K562 (cell line): ENCODE measurements at regions not wholly inside any gene's neighbourhood (a gene's known extent, or its start where the extent isn't known, plus 50 kb on each side); places are given as distances from the start of the nearest gene placed in this dataset.
"Not testable (repeated sequence)": the region's sequence is repeated elsewhere in the genome, so short reads cannot be mapped to it uniquely, and the experiment has no call there.

Source experiments
- ATAC-seq: fragments of 200-7000 bp; cut with Tn5 transposase; 3 replicates; pipeline ENCODE4 v1.9.1; 2020; ENCODE audit warnings: moderate library complexity
- BruUV-seq: library from RNA; stranded (reverse); fragments of 400-500 nt; replicated peaks from 2 replicates; lab custom pipeline; 2021; lab: Mats Ljungman, UMichigan
- CTCF ChIA-PET: fragments of 300-600 bp; formaldehyde crosslinking; extraction: SDS; loops from one replicate; lab custom pipeline; 2021; ENCODE audit warnings: low intra/inter-chr PET ratio; lab: Yijun Ruan, JAX
- POLR2A ChIA-PET: fragments of 300-600, 350-650 bp; sonication (Branson Sonifier 250); formaldehyde crosslinking; extraction: SDS; loops from one replicate; lab custom pipeline; 2021; ENCODE audit warnings: antibody characterized with exemption, inconsistent platforms; lab: Yijun Ruan, JAX
- DNase-seq, 4 experiments: peaks; one replicate each; pipeline versions ENCODE4 v3.0.0 to v3.0.0-alpha.2; 2011 to 2018; ENCODE audit warnings: low spot score in 3 of 4, mixed read lengths in 3 of 4; ENCODE audit errors: extremely low read depth in 1 of 4
- FAIRE-seq: peaks from 2 replicates; lab custom pipeline; 2011; peaks lifted over from hg19 to GRCh38; lab: Jason Lieb, UNC
- H2AFZ ChIP-seq: 2 replicates; pipeline ENCODE4 v1.6.0; 2011; ENCODE audit warnings: low read depth, low read length, control low read depth, inconsistent platforms
- H3K27ac ChIP-seq: fragments of 200-600 bp; 3 replicates; pipeline ENCODE4 v1.8.0; 2011; ENCODE audit warnings: low read depth, mild to moderate bottlenecking, control low read depth, inconsistent platforms, low read length, moderate library complexity, mixed read lengths; ENCODE audit errors: extremely low read depth
- H3K27me3 ChIP-seq, 2 experiments: fragments of 300-600 bp in 1 of 2; 2 replicates in 1 of 2; 3 replicates in 1 of 2; pipeline versions ENCODE4 v1.6.0 to v1.8.0; 2011; ENCODE audit warnings: inconsistent platforms in 2 of 2, low read length in 2 of 2, mild to moderate bottlenecking in 1 of 2, mixed read lengths in 1 of 2, moderate library complexity in 1 of 2; ENCODE audit not compliant: control insufficient read depth in 2 of 2, insufficient read depth in 2 of 2
- H3K36me3 ChIP-seq: fragments of 300-600 bp; 3 replicates; pipeline ENCODE4 v1.8.0; 2011; ENCODE audit warnings: mild to moderate bottlenecking, low read length, inconsistent platforms; ENCODE audit not compliant: control insufficient read depth, insufficient read depth
- H3K4me1 ChIP-seq, 2 experiments: fragments of 200-600 bp in 1 of 2; replicated peaks in 1 of 2; 2 replicates in 1 of 2; 3 replicates in 1 of 2; pipeline versions ENCODE4 v1.5.1 to v1.8.0; 2011; ENCODE audit warnings: inconsistent platforms in 2 of 2, low read length in 2 of 2, mild to moderate bottlenecking in 1 of 2, mixed read lengths in 1 of 2, moderate library complexity in 1 of 2; ENCODE audit not compliant: control insufficient read depth in 2 of 2, insufficient read depth in 2 of 2
- H3K4me2 ChIP-seq: 2 replicates; pipeline ENCODE4 v1.6.1; 2011; ENCODE audit warnings: low read length, control low read depth, inconsistent platforms, mixed read lengths; ENCODE audit not compliant: insufficient read depth
- H3K4me3 ChIP-seq: fragments of 200-600 bp; sonication (generic), shearing (Covaris generic); 2 replicates; pipeline ENCODE4 v1.5.1; 2016; ENCODE audit warnings: control low read depth, inconsistent platforms
- H3K79me2 ChIP-seq: fragments of 200-600 bp; 3 replicates; pipeline ENCODE4 v1.8.0; 2011; ENCODE audit warnings: low read length, inconsistent platforms; ENCODE audit not compliant: control insufficient read depth, insufficient read depth
- H3K9ac ChIP-seq, 2 experiments: 2 replicates each; pipeline versions ENCODE4 v1.6.0 to v1.6.1; 2011; ENCODE audit warnings: low read depth in 2 of 2, low read length in 2 of 2, control low read depth in 1 of 2, inconsistent platforms in 1 of 2, mild to moderate bottlenecking in 1 of 2, mixed read lengths in 1 of 2; ENCODE audit not compliant: insufficient read depth in 1 of 2
- H3K9me1 ChIP-seq: one replicate; pipeline ENCODE4 v1.6.0; 2011; ENCODE audit warnings: inconsistent platforms, mild to moderate bottlenecking, low read length, moderate library complexity; ENCODE audit not compliant: control insufficient read depth, insufficient read depth
- H3K9me3 ChIP-seq: replicated peaks from 2 replicates; pipeline ENCODE4 v1.5.1; 2011; ENCODE audit warnings: low read depth, low read length, inconsistent platforms; ENCODE audit not compliant: control insufficient read depth, insufficient read depth
- H4K20me1 ChIP-seq: replicated peaks from 2 replicates; pipeline ENCODE4 v1.6.1; 2011; ENCODE audit warnings: low read length, inconsistent platforms, mixed read lengths; ENCODE audit not compliant: control insufficient read depth, insufficient read depth
- MEIS2 ChIP-seq: fragments of 450-650 bp; IDR thresholded peaks from 2 replicates; pipeline ENCODE4 v1.6.1; 2014; ENCODE audit warnings: mild to moderate bottlenecking; ENCODE audit not compliant: partially characterized antibody
- WGBS: fragments of 100-300 bp; shearing (Covaris generic); methylation state at CpG from one replicate; pipeline ENCODE4 v1.1.6; 2016; ENCODE audit warnings: low coverage, mixed read lengths; ENCODE audit not compliant: insufficient coverage; ENCODE audit errors: missing lambda C conversion rate; 5-methylcytosine and 5-hydroxymethylcytosine counted together
- in situ Hi-C: fragments of 300-500 bp; cut with MboI; formaldehyde crosslinking; loops from 4 replicates; pipeline ENCODE4 v1.15.0; 2018; ENCODE audit warnings: inconsistent platforms, mixed read lengths
- intact Hi-C: fragments of 100-400 bp; cut with micrococcal nuclease; formaldehyde crosslinking; loops from 2 replicates; pipeline ENCODE4 v1.14.2; 2022

- H4K20me1 ChIP-seq, CTCF ChIA-PET, BruUV-seq, H3K9ac ChIP-seq, in situ Hi-C loops, DNase-seq, H3K27me3 ChIP-seq, H3K79me2 ChIP-seq, ATAC-seq, H3K9me3 ChIP-seq, H3K27ac ChIP-seq, H2AFZ ChIP-seq, intact Hi-C loops, H3K4me1 ChIP-seq, H3K9me1 ChIP-seq, H3K4me3 ChIP-seq, POLR2A ChIA-PET, FAIRE-seq, H3K4me2 ChIP-seq, H3K36me3 ChIP-seq: not testable (repeated sequence)
- WGBS: 76% methylated on average over 6 of the region's 6 CpGs
- TF ChIP-seq MEIS2: peak; percentile 15
These were observed 204.1 kb upstream of the ZNF322 start for GRCh38 chr6:26863641-26864040.

GRCh38 chr6:26898785-26899184 lies 239.2 kb upstream of the ZNF322 start:
- H3K9me3 ChIP-seq, H3K4me3 ChIP-seq, CTCF ChIA-PET, H3K36me3 ChIP-seq, FAIRE-seq, H2AFZ ChIP-seq, H3K79me2 ChIP-seq, intact Hi-C loops, H3K27me3 ChIP-seq, H3K4me1 ChIP-seq, ATAC-seq, H4K20me1 ChIP-seq, H3K27ac ChIP-seq, H3K9ac ChIP-seq, H3K9me1 ChIP-seq, H3K4me2 ChIP-seq, BruUV-seq, in situ Hi-C loops: not testable (repeated sequence)
- WGBS: 87% methylated on average over 6 of the region's 9 CpGs
- POLR2A ChIA-PET: interaction anchor here (0.6 kb wide), 1 partner anchor 815 kb away, joined by 3 read pairs; no protein-coding TSS in a partner anchor
- peak in 1 of 4 experiments; percentile 0 for DNase-seq

GRCh38 chr6:26924206-26924605 lies 264.7 kb upstream of the ZNF322 start:
- H3K4me2 ChIP-seq, FAIRE-seq, H3K9ac ChIP-seq, CTCF ChIA-PET, H4K20me1 ChIP-seq, H3K27me3 ChIP-seq, H3K27ac ChIP-seq, intact Hi-C loops, ATAC-seq, DNase-seq, H3K4me3 ChIP-seq, H3K36me3 ChIP-seq, POLR2A ChIA-PET, H3K4me1 ChIP-seq, BruUV-seq, H3K79me2 ChIP-seq, H3K9me1 ChIP-seq, H3K9me3 ChIP-seq, H2AFZ ChIP-seq, in situ Hi-C loops: not testable (repeated sequence)
- 85% methylated on average over 2 of the region's 2 CpGs for WGBS
